HG03060 (cell line): ENCODE measurements at regions not wholly inside any gene's neighbourhood (a gene's known extent, or its start where the extent isn't known, plus 50 kb on each side); places are given as distances from the start of the nearest gene placed in this dataset.

Source experiments
- ATAC-seq: cut with Tn5 transposase; IDR thresholded peaks from one replicate; pipeline ENCODE4 v1.9.1; 2021; ENCODE audit warnings: low read depth, moderate number of reproducible peaks; ENCODE audit not compliant: unreplicated experiment

DNA sequence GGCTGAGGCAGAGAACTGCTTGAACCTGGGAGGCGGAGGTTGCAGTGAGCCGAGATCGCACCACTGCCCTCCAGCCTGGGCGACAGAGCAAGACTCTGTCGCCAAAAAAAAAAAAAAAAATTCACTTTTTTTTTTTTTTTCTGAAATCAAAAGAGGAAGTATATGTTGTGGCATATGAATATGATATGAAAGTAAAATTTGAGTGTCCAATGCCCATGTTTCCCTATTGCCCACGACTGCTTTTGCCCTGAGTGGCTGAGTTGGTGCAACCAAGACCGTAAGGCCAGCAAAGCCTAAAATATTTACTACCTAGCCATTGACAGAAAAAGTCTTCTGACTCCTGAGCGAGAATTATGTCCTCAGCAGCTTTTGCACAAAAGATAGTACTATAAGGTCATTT, 101.7 kb upstream of the PARP11 start:
- no peak for ATAC-seq

- no peak for ATAC-seq
These were observed 100.9 kb upstream of the PARP11 start for GRCh38 chr12:3973973-3974644.

DNA sequence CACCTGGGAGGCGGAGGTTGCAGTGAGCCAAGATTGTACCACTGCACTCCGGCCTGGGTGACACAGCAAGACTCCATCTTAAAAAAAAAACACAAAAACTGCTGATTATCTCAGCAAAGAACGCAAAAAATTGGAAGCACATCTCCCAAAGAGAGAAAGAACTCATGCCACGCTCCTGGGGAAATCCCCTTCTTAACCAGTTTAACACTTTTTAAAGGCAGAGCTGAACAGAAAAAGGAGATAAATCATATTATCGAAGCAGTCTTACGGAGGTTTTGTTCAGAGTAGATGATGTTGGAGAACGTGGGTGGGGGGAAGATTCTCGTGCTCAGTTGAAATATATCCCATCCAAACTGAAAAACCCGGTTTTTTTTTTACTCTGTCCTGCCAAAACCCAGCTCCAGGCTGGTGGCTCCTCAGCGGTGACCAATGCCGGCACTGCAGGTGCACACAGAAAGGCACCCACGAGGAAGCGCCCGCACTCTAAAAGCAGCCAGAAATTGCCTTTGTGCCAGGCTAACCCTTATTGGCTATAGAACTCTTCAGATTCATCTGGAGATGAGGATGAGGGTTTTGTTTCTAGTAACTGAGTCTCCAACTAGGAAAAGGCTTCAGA, 100.2 kb upstream of the PARP11 start:
- ATAC-seq, result no peak

DNA sequence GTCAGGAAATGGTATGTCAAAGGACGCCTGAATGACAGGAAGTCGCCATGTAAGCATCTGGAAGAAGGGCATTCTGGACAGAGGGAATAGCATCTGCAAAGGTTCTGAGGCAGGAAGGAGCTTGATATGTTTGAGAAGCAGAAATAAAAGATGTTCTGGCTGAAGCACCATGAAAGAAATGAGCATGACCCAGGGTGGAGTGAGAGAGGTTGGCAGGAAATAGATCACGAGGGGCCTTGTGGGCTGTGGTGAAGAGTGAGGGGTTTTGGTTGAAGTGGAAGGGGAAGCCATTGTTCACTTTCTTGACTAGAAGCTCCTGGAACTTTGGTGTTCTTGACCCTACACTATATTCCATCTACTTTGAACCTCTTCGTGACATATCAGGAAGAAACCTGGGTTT, 99.4 kb upstream of the PARP11 start:
- no peak for ATAC-seq

DNA sequence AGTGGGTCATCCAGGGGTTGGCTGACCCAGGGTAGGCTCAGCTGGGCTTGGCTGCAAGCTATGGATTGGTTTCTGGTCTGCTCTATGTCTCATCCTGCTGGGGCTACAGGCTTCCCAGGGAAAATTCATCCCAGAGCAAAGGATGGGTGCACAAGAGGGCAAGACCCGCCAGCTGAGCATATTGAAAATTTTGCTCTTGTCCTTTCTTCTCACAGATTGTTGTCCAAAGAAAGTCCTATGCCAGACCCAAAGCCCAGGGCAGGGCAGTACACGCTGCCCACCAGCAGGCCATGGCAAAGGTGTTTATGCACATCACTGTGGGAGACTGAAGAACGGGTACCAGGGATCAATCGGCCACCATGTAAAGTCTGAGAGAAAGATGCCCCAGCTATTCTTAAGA, 95.3 kb upstream of the PARP11 start:
- ATAC-seq, result no peak

DNA sequence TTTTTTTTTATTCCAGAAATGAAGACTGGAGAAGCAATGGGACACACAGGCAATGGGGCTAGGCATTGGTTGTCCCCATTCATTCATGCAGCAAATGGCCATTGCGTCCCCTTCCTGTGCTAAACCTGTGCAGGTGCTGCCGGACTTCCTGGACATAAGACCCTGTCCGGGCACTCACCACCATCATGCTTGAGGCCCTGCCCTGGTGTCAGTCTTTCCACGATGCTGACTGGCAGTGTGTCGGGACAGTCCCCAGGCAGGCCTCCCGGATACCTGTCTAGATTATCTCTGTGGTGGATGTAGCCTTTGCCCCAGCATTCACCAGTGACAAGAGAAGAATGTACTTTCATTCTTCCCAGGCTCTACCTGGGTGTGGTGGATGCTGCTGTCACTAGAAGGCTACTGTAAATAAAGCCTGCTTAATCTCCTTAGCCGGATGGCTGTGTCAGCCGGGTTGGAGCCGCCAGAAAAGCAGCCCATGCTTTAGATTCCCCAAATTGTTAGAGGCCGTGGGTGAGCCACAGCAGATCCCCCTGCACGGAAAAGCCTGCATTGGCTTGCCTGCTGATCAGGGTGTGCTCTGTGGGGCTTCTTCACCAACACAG, 94.5 kb upstream of the PARP11 start:
- ATAC-seq, result no peak

DNA sequence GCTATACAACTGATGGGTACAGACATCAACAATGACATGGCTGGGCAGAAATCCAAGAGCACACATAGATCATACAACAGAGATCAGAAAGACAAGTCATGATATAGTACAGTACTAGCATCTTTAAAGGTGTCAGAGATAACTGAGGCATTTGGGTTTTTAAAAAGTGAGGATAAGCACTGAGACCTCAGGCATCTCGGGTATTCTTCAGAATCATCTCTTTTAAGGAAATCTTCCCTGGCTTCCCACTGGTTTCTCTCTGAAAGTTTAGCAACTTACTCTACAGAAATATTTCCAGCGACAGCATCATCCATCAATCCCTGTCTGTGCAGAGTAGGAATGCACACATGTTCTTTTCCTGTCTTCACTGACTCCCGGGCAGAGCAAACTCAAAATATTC, 93.2 kb upstream of the PARP11 start:
- no peak for ATAC-seq

- no peak for ATAC-seq
These were observed 91.8 kb upstream of the PARP11 start for GRCh38 chr12:3965046-3965445.

- no peak for ATAC-seq
These were observed 91.2 kb upstream of the PARP11 start for GRCh38 chr12:3964439-3964838.

GRCh38 chr12:3962631-3963483, 89.7 kb upstream of the PARP11 start:
- no peak for ATAC-seq

DNA sequence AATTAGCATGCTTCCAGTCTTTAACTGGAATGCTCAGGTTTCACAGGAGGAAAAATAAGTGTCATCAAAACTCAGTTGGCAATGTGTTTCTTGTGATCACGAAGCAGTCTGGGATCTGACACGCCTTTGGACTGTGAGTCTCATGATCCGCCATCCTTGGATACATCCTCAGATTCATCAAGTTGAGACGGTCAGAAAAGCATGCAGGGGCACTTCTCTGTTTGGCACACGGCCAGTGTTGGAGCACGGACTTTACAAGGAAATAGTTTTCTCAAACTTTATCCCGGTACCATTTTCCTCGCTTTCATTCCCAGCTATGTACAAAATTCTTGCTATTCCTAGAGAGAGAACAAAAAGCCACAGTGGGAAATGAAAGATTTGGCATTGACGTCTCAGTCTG, 88.4 kb upstream of the PARP11 start:
- ATAC-seq, result no peak

DNA sequence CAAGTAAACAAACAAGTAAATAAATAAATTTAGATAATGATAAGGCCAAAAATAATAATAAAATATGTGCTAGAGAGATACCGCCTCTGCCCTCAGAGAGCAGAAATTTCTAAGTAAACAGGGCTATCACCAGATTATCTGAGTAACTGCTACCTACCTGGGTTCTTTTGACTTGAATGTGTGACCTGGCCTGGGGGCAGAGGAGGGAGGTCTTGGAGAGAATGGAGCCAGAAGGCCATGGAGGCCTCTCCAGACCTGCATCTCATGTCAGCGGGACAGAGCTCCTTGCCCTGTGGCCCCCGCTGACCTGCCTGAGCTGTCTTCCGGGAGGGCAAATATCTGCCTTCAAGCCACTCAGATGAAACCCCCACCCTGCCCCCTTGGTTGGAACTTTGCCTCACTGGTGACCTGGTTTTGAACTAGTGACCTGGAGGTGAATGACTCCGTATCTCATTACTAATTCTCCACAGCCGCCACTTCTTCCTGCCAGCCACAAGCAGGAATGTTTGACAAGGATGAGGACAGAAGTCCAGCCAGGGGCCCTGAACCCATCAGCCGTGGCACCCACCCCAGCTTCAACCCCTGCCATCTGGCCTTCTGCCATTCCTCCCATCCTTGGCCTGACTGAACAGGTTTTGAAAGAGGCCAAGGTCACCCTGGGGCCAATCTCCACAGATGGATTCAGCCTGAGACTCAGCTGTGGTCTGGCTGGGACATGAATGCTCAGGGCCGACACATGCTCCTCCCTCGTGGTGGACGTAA, 86.8 kb upstream of the PARP11 start:
- ATAC-seq, result no peak

DNA sequence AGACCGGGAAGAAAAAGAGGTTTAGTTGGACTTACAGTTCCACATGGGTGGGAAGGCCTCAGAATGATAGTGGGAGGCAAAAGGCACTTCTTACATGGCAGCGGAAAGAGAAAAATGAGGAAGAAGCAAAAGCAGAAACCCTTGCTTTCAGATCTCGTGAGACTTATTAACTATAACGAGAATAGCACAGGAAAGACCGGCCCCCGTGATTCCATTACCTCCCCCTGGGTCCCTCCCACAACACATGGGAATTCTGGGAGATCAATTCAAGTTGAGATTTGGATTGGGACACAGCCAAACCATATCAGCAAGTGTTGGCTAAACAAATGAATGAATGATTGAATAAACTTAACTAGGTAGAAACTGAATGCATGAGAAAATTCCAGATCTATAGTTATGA, 85.3 kb upstream of the PARP11 start:
- ATAC-seq, result no peak

DNA sequence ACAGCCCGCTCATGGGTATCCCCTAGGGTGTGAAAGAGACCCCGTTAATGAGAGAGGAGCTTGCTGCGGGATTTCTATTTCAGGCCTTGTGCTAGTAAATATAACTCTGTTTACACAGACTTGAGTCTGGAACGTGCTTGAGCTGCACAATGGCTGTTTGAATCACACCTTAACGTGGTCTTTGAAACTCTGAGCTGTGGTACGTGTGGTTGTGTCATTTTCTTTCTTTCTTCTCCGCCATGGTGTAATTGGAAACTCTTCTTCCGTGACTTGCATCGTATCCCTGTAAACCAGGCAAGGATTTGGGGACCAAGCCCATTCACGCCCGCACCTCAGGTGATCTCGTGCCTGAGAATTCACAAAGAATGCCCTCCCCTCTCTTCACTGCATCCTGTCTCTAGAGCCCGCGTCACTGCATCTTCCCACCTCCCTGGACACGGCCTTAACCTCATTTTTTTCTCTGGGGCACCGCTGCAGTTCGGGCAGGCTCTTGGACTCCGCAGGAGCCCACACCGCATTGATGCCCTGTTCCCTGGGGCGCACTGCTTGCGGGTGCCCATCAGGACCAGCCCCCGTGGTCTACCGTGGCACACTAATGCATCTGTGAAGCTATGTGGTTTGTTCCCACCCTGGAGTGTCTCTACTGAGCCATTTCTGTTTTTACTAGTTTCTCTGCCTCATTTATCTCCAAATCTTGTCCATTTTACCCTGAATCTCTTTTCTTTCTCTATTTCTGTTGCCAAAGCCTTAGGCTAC, 78.4 kb upstream of the PARP11 start:
- ATAC-seq, result no peak

- ATAC-seq, result no peak
These were observed 77.6 kb upstream of the PARP11 start for GRCh38 chr12:3950714-3951320.

- ATAC-seq, result no peak
These were observed 74.6 kb upstream of the PARP11 start for GRCh38 chr12:3947781-3948180.

DNA sequence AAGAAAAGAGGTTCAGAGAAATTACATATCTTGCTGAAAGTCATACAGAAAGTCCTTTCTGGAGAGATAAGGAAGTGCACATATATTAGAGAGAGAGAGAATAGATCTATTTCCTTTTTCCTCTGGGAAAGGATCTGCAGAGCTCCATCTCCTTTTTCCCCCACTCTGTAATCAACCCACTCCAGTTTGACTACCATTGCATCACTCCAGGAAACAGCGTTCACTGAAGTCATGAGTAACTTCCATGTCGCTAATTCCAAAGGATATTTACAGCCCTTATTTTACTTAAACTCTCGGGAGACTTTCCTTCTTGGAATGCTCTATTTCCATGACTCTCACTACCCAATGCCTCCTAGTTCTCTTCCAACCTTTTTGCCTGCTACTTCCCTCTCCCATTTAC, 72.5 kb upstream of the PARP11 start:
- ATAC-seq, result no peak

DNA sequence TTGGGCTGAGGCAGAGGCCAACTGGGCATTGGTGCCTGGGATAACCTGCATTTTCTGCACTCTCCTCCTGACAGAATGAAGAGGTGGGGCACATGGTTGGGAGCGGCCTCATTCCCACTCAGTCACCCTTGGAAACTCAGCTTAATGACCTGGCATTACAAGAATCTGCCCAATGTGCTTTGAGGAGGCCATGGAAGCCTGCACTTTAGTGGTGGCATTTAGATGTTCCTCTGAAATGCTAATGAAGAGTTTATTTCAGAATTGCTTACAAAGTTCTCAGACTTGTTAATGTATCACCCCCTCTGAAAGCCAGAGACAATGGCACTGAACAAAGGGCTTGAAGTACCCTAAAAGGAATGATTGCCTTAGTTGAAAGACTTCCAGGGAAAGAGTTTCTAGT, 71.4 kb upstream of the PARP11 start:
- ATAC-seq, result no peak

GRCh38 chr12:3938042-3938544, 64.9 kb upstream of the PARP11 start:
- no peak for ATAC-seq
